ENCODE measurements at regions not wholly inside any gene's neighbourhood (a gene's known extent, or its start where the extent isn't known, plus 50 kb on each side); places are given as distances from the start of the nearest gene placed in this dataset.

GRCh38 chr3:117610156-117610555, 900.6 kb downstream of the TUSC7 start:
- TF ChIP-seq POLR2A (IDR thresholded peaks at IDR 0.05): no peak
- TF ChIP-seq, protein P1, sequence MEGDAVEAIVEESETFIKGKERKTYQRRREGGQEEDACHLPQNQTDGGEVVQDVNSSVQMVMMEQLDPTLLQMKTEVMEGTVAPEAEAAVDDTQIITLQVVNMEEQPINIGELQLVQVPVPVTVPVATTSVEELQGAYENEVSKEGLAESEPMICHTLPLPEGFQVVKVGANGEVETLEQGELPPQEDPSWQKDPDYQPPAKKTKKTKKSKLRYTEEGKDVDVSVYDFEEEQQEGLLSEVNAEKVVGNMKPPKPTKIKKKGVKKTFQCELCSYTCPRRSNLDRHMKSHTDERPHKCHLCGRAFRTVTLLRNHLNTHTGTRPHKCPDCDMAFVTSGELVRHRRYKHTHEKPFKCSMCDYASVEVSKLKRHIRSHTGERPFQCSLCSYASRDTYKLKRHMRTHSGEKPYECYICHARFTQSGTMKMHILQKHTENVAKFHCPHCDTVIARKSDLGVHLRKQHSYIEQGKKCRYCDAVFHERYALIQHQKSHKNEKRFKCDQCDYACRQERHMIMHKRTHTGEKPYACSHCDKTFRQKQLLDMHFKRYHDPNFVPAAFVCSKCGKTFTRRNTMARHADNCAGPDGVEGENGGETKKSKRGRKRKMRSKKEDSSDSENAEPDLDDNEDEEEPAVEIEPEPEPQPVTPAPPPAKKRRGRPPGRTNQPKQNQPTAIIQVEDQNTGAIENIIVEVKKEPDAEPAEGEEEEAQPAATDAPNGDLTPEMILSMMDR (IDR thresholded peaks at IDR 0.05): no peak
